WTC11 (cell line): ENCODE measurements at regions not wholly inside any gene's neighbourhood (a gene's known extent, or its start where the extent isn't known, plus 50 kb on each side); places are given as distances from the start of the nearest gene placed in this dataset.

Experiments
- ATAC-seq: fragments of 200-7000 bp; cut with Tn5 transposase; 2 replicates; pipeline ENCODE4 v1.10.0; 2021; ENCODE audit warnings: mild to moderate bottlenecking, moderate library complexity
- CTCF ChIA-PET: fragments of 300-600 bp; sonication (Branson Sonifier 250); formaldehyde crosslinking; loops from one replicate; lab custom pipeline; 2021; ENCODE audit warnings: antibody characterized with exemption; lab: Charles Lee
- POLR2A ChIA-PET: fragments of 350-600 bp; sonication (Branson Sonifier 250); formaldehyde crosslinking; loops from one replicate; lab custom pipeline; 2021; ENCODE audit warnings: antibody characterized with exemption; lab: Charles Lee
- DNase-seq: peaks from one replicate; pipeline ENCODE4 v3.0.0; 2021; ENCODE audit warnings: low spot score
- H3K27ac Mint-ChIP-seq: 2 replicates; pipeline ENCODE4 v1.8.0; 2021; ENCODE audit warnings: mixed read lengths
- H3K27me3 Mint-ChIP-seq: 2 replicates; pipeline ENCODE4 v1.8.0; 2021; ENCODE audit warnings: low read depth, mild to moderate bottlenecking, moderate library complexity, mixed read lengths
- H3K36me3 Mint-ChIP-seq: 2 replicates; pipeline ENCODE4 v1.8.0; 2021; ENCODE audit warnings: mixed read lengths
- H3K4me1 Mint-ChIP-seq: 2 replicates; pipeline ENCODE4 v1.8.0; 2022; ENCODE audit warnings: mixed read lengths
- H3K4me3 Mint-ChIP-seq: 2 replicates; pipeline ENCODE4 v1.8.0; 2021; ENCODE audit warnings: mild to moderate bottlenecking, moderate library complexity, mixed read lengths
- H3K9me3 Mint-ChIP-seq: 2 replicates; pipeline ENCODE4 v1.8.0; 2021; ENCODE audit warnings: mixed read lengths
- AFF4 ChIP-seq: sonication (generic); formaldehyde crosslinking; IDR thresholded peaks from 2 replicates; pipeline ENCODE4 v1.8.1; 2023; ENCODE audit warnings: mild to moderate bottlenecking, missing genetic modification reagents, borderline replicate concordance
- CREB1 ChIP-seq: sonication (generic); formaldehyde crosslinking; IDR thresholded peaks from 2 replicates; pipeline ENCODE4 v1.8.0; 2023; ENCODE audit warnings: mild to moderate bottlenecking, missing genetic modification reagents
- ELF4 ChIP-seq: sonication (generic); formaldehyde crosslinking; IDR thresholded peaks from 2 replicates; pipeline ENCODE4 v1.8.1; 2022; ENCODE audit warnings: low read depth, mild to moderate bottlenecking, moderate library complexity, missing genetic modification reagents
- FOXK1 ChIP-seq: sonication (generic); formaldehyde crosslinking; IDR thresholded peaks from 2 replicates; pipeline ENCODE4 v1.8.0; 2022; ENCODE audit warnings: mild to moderate bottlenecking, moderate library complexity, missing genetic modification reagents
- FOXP1 ChIP-seq: sonication (generic); formaldehyde crosslinking; IDR thresholded peaks from 2 replicates; pipeline ENCODE4 v1.8.0; 2022; ENCODE audit warnings: missing genetic modification reagents, mild to moderate bottlenecking, moderate library complexity, borderline replicate concordance
- JUN ChIP-seq: sonication (generic); formaldehyde crosslinking; IDR thresholded peaks from 2 replicates; pipeline ENCODE4 v1.8.0; 2023; ENCODE audit warnings: mild to moderate bottlenecking, missing genetic modification reagents
- NR1H2 ChIP-seq: sonication (generic); formaldehyde crosslinking; IDR thresholded peaks from 2 replicates; pipeline ENCODE4 v1.9.0; 2021; ENCODE audit warnings: mild to moderate bottlenecking, moderate library complexity, missing genetic modification reagents
- OVOL2 ChIP-seq: fragments of 250-450 bp; sonication (Bioruptor Pico); IDR thresholded peaks from 2 replicates; pipeline ENCODE4 v1.9.0; 2021; ENCODE audit warnings: mild to moderate bottlenecking, borderline replicate concordance
- RORB ChIP-seq: fragments of 250-450 bp; sonication (Bioruptor Pico); IDR thresholded peaks from 2 replicates; pipeline ENCODE4 v1.9.0; 2021; ENCODE audit warnings: mild to moderate bottlenecking
- SMAD4 ChIP-seq: sonication (generic); formaldehyde crosslinking; IDR thresholded peaks from 2 replicates; pipeline ENCODE4 v1.8.0; 2022; ENCODE audit warnings: mild to moderate bottlenecking, missing genetic modification reagents
- TEAD4 ChIP-seq: sonication (generic); formaldehyde crosslinking; IDR thresholded peaks from 2 replicates; pipeline ENCODE4 v1.8.0; 2022; ENCODE audit warnings: mild to moderate bottlenecking, missing genetic modification reagents
- TP53 ChIP-seq: sonication (generic); formaldehyde crosslinking; IDR thresholded peaks from 2 replicates; pipeline ENCODE4 v1.8.1; 2023; ENCODE audit warnings: mild to moderate bottlenecking, missing genetic modification reagents
- TF ChIP-seq, protein P1 (sequence below): fragments of 250-450 bp; sonication (Bioruptor Pico); conservative IDR thresholded peaks from 2 replicates; pipeline ENCODE4 v1.9.0; 2021; ENCODE audit warnings: mild to moderate bottlenecking
- TF ChIP-seq, protein P2 (sequence below): sonication (generic); formaldehyde crosslinking; IDR thresholded peaks from 2 replicates; pipeline ENCODE4 v1.8.1; 2023; ENCODE audit warnings: mild to moderate bottlenecking, missing genetic modification reagents
- TF ChIP-seq, protein P3 (sequence below): sonication (generic); formaldehyde crosslinking; IDR thresholded peaks from 2 replicates; pipeline ENCODE4 v1.8.1; 2022; ENCODE audit warnings: low read depth, mild to moderate bottlenecking, moderate library complexity, missing genetic modification reagents, borderline replicate concordance
- TF ChIP-seq, protein P4 (sequence below): sonication (generic); formaldehyde crosslinking; IDR thresholded peaks from 2 replicates; pipeline ENCODE4 v1.8.1; 2023; ENCODE audit warnings: mild to moderate bottlenecking, moderate library complexity, missing genetic modification reagents

GRCh38 chr1:219072329-219072728 is 101.3 kb upstream of the LYPLAL1 start:
- no peak overlapping the region for H3K27ac Mint-ChIP-seq
- ChIA-PET CTCF (no interaction called here), POLR2A (no interaction called here)
- DNase-seq, result no peak
- peaks cover 34% of the 10 kb centered on the region for H3K9me3 Mint-ChIP-seq
- H3K4me3 Mint-ChIP-seq, result no peak overlapping the region
- no peaks in the 10 kb centered on the region for H3K27me3 Mint-ChIP-seq
- H3K4me1 Mint-ChIP-seq, result peaks cover 9% of the 10 kb centered on the region
- peaks cover 19% of the 10 kb centered on the region for H3K36me3 Mint-ChIP-seq
- TF ChIP-seq RORB (CRISPR knock-in tag), result no peak
- no peak for TF ChIP-seq SMAD4 (CRISPR knock-in tag)
- TF ChIP-seq OVOL2 (CRISPR knock-in tag), result no peak
- no peak for TF ChIP-seq FOXP1 (CRISPR knock-in tag)
- TF ChIP-seq, protein P1, sequence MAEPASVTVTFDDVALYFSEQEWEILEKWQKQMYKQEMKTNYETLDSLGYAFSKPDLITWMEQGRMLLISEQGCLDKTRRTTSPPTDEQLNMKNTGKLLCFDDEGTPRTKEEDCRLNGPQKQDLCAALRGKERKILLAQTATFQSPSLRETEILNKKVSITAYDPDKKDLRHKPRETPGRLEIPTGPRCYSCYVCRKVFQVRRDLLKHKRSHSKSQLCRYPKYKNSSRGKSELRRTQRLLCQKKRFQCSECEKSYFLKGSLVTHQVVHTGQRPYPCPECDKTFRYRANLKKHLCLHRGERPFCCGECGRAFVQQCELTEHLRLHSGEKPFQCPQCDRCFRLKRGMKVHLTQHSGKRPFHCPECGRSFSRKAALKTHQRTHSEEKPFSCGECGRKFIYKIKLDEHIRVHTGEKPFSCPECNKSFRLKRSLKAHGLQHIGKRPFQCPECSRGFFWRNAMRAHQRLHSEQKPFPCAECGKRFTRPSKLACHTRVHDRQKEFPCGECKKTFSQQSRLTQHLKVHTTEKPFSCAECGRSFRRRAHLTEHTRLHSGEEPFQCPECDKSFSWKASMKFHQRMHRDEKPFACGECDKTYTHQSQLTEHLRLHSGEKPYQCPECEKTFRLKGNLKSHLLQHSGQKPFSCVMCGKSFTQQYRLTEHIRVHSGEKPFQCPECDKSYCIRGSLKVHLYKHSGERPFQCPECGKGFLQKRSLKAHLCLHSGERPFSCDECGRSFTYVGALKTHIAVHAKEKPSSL (CRISPR knock-in tag), result no peak
- no peak for TF ChIP-seq FOXK1 (CRISPR knock-in tag)
- TF ChIP-seq TP53 (CRISPR knock-in tag), result no peak
- TF ChIP-seq NR1H2 (CRISPR knock-in tag), result no peak
- TF ChIP-seq CREB1 (CRISPR knock-in tag), result no peak
- TF ChIP-seq AFF4 (CRISPR knock-in tag), result no peak
- TF ChIP-seq, protein P2, sequence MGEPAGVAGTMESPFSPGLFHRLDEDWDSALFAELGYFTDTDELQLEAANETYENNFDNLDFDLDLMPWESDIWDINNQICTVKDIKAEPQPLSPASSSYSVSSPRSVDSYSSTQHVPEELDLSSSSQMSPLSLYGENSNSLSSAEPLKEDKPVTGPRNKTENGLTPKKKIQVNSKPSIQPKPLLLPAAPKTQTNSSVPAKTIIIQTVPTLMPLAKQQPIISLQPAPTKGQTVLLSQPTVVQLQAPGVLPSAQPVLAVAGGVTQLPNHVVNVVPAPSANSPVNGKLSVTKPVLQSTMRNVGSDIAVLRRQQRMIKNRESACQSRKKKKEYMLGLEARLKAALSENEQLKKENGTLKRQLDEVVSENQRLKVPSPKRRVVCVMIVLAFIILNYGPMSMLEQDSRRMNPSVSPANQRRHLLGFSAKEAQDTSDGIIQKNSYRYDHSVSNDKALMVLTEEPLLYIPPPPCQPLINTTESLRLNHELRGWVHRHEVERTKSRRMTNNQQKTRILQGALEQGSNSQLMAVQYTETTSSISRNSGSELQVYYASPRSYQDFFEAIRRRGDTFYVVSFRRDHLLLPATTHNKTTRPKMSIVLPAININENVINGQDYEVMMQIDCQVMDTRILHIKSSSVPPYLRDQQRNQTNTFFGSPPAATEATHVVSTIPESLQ, result no peak
- no peak for TF ChIP-seq ELF4 (CRISPR knock-in tag)
- TF ChIP-seq, protein P3, sequence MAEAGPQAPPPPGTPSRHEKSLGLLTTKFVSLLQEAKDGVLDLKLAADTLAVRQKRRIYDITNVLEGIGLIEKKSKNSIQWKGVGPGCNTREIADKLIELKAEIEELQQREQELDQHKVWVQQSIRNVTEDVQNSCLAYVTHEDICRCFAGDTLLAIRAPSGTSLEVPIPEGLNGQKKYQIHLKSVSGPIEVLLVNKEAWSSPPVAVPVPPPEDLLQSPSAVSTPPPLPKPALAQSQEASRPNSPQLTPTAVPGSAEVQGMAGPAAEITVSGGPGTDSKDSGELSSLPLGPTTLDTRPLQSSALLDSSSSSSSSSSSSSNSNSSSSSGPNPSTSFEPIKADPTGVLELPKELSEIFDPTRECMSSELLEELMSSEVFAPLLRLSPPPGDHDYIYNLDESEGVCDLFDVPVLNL (CRISPR knock-in tag), result no peak
- TF ChIP-seq TEAD4 (CRISPR knock-in tag), result no peak
- TF ChIP-seq, protein P4, sequence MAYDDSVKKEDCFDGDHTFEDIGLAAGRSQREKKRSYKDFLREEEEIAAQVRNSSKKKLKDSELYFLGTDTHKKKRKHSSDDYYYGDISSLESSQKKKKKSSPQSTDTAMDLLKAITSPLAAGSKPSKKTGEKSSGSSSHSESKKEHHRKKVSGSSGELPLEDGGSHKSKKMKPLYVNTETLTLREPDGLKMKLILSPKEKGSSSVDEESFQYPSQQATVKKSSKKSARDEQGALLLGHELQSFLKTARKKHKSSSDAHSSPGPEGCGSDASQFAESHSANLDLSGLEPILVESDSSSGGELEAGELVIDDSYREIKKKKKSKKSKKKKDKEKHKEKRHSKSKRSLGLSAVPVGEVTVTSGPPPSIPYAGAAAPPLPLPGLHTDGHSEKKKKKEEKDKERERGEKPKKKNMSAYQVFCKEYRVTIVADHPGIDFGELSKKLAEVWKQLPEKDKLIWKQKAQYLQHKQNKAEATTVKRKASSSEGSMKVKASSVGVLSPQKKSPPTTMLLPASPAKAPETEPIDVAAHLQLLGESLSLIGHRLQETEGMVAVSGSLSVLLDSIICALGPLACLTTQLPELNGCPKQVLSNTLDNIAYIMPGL, result no peak
- no peak for TF ChIP-seq JUN (CRISPR knock-in tag)
- ATAC-seq, result no peak
